NCI-H1417 (cell line): ENCODE measurements at regions not wholly inside any gene's neighbourhood (a gene's known extent, or its start where the extent isn't known, plus 50 kb on each side); places are given as distances from the start of the nearest gene placed in this dataset.
"Not testable (repeated sequence)": the region's sequence is repeated elsewhere in the genome, so short reads cannot be mapped to it uniquely, and the experiment has no call there.

Experiments
- DNase-seq, 3 experiments: peaks; one replicate each; lab custom pipeline; 2025; lab: John Stamatoyannopoulos, UW

DNA sequence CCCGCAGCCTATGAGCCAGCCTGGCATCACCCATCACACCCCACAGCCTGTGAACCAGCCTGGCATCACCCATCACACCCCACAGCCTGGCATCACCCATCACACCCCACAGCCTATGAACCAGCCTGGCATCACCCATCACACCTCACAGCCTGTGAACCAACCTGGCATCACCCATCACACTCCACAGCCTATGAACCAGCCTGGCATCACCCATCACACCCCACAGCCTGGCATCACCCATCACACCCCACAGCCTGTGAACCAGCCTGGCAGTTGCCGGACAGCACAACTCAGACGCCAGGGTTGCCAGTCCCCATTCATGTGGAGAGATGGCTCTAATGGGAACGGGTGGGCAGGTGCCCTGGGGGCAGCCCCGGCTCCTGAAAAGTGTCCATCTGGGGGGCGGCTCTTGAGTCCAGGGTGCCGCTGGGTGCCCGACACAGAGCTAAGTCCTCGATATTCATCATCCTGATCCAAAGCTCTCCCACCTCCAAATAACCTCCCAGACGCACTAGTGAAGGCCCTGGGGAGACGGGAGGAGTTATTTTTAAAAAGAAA, 116.9 kb upstream of the AFDN start:
- DNase-seq, result not testable (repeated sequence)

DNA sequence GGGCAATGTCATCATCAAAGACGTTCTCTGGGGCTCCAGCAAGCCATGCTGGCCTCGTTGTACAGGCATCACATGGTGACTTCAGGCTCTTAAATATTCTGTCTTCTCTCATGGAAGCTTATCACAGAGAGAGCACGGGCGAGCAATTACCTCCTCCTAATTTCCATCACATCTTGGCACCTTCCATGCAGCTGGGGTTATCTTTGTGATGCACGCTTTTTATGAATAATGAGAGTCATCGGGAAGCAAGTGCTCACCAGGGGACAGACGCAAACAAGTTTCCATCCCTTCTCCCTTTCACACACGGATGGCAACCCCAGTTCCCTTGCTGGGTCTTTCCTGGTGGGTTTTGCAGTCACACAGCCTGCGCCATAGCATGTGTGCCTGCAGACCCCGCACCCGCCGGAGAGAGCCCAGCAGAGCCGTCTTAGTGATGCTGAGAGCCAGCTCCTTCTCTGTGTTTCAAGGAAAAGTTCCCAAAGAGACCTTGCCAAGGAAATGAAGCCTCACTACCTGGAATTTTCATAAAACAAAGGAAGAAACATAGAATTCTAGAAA, 116.3 kb upstream of the AFDN start:
- DNase-seq, result no peak

DNA sequence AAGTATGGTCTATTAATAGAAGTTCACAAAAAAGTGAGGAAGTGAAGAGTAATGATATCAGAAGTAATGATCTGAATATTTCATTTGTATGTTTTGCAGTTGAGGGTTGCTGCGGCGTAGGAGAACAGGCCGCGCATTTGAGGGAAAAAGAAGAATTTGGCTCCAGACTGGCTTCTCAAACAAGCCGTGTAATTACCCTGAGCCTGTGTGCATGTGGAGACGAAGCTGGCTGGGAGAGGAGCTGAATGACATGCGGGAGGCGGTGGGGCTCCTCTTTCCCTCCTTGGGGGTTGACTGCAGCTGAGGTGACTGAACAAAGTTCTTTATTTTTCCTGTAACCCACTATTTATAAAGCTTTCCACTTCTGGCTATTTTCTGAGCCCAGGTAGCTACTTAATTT, 115.5 kb upstream of the AFDN start:
- DNase-seq, result no peak

DNA sequence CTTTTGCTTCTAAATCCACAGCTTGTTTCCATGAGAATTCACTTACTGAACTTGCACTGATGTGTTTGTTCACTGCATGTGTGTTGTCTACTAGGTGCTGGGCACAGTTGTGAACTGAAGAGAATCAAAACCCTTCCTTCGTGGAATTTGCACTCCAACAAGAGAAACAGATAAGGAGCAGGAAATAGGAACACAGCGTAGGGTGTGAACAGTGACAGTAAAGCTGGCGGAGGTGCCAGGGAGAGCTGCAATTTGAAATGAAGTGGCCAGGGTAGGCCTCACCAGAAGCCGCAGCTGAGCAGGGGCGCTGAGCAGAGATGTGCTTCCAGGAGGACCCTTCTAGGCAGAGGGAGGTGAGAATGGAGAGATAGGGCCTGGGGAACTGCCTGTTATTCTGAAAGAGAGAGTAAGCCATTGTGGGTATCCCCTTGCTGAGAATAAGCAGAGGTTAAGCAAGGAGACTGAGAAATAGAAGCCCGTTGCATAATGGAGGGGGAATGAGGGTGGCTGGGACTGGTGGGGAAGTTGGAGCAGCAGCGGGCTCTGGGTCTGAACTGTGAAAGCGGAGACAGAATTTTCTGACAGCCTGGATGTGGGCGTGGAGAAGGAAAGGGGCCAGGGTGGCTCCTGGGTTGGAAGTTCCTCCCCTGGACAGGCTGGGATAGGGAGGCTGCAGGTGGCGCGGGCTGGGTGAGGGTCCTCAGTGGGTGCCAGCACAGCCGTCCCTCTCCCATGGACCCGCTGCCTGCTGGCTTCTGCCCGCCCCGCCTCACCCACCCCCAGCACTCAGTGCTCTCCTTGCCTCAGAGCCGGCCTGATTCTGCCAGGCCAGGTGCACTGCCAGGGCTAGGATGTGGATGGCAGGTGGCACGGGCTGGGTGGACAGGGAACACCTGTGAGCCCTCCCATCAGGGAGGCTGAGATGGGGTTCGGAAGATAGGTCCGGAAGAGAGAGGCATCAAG, 114.7 kb upstream of the AFDN start:
- DNase-seq, result no peak

DNA sequence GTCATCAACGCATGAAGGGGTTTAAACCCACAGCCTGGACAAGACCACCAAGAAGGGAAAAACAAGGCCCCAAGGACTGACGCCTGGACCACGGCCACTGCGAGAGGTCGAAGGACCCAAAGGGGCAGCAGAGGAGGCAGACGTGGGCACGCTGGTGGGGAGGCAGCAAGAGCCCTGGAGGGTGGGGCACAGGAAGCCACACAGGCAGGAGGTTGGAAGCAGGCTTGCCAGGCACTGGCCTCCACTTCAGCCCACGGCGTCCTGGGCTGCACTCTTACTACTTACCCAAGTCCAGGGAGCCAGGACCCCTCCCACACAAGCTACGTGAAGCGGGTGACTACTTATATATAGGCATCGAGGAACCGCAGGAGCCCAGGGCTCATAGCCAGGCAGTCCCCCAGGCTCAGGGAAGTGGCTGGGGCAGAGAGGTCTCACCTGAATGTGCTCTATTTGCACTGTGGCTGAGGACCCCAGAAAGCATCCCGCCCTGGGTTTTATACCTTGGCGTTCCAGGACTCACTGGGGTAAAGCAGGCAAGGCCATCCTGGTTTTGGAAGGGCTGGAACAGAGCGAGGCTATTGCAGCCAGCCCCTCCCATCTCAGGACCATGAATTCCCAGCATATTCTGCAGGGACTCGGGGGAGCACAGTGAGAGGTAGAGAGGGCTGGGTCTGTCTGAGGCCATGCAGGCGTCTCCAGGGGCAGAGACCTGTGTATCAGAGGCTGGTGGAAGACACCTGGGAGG, 113.8 kb upstream of the AFDN start:
- no peak for DNase-seq

DNA sequence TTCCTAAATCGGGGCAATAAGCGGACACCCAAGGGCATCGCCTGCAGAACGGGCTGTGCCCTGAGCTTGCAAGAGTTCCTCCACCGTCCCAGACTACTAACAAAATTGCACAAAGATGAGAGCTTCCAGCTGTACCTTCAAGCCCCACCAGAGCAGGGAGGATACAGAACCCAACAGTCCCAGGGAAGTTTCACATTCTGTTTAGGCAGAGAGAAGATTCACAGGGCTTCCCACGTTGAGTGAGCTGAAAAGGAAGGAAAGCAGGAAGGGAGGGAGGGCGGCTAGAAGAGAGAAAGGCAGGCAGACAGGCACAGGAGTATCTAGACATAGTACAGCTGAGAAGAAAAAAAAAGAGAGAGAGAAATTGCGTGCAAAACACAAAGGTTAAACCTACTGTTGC, 112.6 kb upstream of the AFDN start:
- DNase-seq, result no peak

DNA sequence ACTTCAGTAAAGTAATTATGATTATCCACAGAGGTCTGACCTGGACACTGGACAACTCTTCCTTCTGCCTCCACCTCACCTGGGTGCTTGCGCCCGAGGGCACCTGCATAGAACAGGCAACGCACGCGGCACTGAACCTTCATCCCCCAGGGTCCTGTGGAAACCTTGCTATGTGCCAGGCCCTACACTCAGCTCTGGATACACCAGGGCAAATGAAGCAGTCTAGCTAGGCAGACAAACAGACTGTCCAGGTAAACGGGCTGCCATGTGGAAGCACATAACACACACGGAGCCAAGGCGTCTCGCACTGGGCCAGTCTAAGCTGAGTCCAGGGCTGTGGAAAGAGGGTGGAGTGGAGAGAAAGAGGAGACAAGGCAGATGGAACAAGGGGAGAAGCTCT, 109.3 kb upstream of the AFDN start:
- peak in 1 of 3 experiments; percentile 17 for DNase-seq

DNA sequence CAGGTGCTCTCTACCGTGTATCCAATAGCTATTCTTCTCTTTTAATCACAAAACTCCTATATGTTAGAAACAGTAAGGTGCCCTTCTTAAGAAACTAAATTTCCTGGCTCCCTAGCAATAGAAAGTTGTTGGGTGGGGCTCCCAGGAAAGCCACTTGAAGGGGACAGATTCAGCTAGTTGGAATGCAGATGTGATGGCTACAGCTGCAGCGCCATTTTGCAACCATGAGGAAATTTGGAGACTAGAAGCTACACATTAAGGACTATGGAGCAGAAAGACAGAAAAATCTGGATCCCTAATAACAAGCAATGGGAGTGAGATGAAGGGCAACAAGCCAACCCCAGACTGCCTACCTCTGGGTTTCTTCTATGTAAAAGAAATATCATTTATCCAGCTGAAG, 108.8 kb upstream of the AFDN start:
- DNase-seq, result no peak

DNA sequence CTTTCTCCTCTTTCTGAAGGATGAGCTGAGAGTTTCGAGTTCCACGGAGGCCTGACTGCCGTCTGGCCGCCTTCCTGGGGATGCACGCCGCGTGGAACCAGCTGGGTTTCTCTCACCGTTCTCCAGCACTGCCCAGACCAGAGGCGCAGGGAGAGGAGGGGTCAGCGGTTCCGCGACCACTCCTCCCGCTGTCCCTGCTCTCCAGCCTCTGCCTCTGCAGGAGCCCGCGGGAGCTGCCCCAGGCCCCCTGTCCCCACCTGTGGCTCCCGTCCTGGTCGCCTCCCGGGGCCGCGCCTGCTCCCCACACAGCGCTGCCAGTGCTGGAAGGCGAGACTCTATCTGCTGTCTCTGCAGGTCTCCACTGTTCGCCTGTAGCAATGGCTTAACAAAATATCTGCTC, 106.8 kb upstream of the AFDN start:
- DNase-seq, result no peak

DNA sequence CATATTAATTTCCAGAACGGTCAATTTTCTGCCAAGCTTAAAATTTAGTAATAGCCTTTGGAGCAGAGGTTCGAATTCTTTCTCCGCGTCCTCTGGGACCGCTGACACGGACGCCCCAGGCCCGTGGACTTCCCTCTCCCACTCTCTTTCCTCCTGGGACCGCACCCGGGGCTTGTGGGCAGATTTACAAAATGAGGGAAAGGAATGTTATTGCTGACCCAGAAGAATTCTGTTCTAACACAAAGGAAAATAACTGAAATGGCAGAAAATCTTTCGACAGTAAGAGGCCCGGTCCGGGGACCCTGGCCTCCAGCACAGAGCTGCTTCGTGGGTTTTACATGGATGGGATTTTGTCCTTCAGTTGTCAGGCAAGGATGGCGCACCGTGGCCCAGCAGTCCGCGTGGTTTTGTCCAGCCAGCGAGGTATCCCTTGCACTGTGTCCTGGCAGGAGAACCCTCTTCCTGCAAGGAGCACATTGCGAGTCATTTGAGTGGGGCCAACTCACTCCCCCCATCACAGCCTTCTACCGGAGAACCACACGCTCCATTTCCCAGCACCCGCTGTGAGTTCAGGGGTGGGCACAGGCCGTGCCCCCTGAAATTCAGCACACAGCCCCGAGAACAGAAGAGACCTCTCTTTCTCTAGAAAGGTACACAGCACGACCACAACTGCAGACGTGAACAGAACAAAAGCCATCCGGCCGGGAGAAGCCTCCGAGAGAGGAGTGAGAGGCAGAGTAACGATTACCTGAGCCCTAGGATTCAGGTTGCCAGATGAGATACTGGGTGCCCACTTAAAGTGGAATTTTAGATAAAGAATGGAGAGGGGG, 106.0 kb upstream of the AFDN start:
- no peak for DNase-seq

DNA sequence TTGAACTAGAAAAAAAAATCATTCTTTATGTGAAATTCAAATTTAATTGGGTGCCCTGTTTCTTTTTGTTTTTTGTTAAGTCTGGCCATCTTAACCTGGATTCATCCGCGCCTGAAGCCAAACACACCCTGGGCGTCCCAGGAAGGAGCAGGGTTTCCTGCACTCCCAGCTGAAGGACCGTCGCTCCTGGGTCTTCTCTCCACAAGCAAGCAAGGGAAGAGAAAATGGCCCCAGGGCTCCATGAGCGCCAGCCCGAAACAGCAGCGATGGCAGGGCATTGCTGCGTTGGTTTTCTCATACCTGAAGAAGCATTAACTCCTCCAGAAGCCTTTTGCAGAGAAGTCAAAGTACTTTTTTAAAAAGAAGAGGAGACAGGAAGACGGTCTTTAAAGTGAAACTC, 105.4 kb upstream of the AFDN start:
- DNase-seq, result no peak

DNA sequence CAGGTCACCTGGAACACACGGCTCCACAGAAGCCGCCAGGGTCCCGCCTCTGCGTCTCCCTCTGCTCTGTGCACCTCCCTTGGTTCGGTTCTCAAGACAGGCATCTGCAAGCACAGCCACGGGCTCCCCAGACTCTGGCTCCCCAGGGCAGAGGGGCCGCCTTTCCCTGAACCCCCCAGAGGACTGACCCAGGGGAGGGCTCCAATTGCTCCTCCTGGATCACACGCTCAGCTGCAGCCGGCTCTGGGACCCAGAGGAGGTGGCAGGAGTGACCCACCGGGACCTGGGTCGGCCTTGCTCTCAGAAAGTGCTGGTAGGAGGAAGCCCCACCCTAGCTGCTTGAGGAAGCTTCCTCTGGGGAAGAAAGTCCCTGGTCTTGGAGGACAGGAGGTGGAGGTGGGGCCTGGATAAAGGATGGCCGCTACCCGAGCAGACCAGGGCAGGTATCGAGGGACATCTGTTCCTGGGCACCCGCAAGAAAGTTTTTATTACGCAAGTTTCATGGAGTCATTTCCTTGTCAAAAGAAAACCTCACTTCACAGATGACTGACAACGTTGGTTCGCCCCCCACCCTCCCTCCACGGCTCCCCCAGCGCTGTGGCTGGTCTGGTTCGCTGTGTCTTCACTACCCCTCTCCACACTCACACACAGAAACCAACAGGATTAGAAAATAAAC, 103.9 kb upstream of the AFDN start:
- no peak for DNase-seq

DNA sequence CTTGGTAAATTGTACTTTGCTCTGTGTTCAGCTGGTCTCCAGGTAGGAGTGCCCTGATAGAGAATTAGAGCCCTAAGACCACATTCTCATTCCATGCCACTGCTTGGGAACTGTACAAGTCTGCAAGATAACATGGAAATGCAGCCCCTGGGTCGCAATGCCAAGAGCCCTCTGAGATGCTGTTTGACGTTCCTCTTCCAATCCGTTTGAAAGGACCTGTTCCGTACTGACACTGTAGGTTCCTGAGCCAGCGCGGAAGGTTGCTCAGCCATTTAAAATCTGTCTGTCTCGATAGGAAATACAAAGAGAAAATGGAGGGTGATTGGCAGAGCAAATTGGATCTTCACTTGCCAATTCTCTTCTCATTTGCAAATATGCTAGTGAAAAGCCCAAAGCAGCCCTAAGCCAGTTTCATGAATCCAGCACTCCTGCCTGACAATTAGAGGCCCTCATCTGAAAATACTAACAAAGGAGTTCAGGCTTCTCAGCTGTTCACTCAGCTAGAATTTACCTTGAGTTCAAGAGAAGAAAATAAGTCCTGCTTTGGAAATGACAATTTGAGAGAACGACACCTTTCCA, 100.6 kb upstream of the AFDN start:
- no peak for DNase-seq

DNA sequence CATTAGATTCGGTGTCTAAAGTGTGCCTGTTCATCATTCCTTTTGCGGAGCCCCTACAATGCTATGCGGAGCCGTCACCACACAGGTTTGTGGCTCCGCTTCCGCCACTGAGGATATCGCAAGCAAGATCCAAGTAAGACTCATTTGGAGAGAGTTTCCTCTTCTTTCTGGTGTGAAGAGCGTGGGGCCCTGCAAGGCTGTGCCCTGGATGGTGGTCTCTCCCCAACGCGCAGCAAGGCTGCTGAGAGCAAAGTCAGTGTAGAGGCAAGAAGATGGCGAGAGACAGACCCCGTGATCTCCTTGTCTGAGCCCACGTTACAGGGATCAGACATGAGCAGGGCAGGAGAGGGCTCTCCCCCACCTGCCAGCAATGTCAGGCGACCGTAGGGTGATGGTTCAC, 96.3 kb upstream of the AFDN start:
- no peak for DNase-seq

DNA sequence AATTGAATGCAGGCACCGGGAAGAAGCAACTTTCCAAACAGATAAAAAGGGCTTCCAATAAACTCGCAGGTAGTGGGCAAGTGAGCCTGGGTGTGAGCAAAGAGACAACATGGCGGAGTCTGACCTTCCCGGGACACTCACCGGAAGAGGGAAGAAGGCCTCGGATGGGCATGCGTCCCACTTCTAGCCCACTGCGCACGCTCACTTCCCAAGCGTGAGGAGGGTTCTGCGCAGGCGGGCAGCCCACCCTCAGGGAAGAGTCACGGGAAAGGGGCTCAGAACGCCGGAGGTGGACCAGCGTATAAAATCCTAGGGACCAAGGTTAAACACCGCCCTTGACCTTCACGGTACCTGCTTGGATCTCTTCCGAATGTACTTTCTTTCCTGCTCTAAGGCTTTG, 95.5 kb upstream of the AFDN start:
- DNase-seq, result no peak

DNA sequence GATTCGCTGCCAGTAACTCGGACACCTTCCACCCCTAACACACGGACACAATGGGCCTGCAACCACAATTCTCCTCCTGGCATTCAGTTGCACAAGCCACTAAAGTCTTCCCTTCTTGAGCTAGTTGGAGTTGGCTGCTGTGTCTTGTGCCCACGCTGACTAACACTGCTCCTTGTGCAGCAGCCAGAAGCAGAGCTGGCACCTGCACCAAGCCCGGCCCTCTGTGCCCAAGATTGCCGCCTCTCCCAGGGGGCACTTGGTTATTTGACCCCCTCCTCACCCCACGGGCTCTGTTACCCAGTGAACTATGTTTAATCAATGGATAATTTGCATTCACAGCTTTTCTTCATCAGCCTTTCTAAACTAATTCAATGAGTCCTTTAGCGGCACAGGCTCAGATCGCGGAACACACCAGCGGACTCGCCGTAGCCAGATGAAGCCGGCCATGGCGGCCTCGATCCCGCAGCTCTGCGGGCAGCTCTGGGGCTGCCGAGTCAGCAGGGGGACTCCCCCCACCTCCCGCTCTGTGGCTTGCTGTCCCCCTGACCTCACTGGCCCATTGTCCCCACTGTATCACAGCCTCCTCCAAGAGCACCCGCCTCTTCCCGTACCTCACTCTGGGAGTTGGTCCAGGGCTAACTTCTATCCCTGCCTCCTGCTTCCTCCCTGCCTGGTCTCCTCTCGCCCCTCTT, 94.8 kb upstream of the AFDN start:
- no peak for DNase-seq

DNA sequence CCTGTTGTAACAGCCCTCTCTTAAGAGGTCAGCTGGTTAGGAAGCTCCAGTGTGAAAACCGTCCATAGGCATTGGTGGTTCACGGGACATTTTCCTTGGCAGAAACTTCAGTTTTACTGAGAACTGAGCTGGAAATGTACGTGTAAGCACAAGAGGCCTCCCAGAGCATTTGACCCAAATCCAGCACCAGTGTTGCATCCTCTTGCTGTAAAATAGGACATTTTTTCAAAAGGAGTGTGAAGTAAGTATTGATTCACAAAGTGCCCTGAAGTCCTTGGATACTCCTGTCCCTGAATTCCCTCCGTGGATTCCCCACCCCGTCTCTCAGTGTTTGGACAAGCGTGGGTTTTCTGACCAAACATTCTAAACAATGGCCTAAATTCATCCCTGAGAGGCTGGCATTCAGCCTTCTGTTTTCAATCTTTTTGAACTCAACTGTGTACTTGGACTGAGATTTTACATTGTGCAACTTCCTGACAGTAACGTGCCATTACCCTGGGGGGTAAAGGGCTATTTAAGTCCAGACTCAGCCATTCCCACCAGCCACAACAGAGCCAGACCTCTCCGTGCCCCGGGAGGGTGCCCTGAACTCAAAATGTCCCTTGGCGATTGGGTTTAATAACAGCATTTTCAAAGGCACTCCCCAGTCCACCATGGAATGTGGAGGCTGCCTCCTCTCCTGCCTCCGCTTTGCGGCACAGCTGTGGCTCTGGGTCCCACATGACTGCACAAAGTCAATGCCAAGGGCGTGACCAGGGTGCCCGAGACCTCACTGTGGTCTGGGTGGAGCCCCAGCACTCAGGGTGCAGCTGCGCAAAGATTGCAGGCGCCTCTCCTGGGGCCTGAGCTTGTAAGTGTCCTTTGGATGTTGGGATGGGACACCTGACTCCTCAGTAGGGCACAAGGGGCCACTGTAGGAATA, 92.7 kb upstream of the AFDN start:
- peak in 1 of 3 experiments; percentile 31 for DNase-seq

DNA sequence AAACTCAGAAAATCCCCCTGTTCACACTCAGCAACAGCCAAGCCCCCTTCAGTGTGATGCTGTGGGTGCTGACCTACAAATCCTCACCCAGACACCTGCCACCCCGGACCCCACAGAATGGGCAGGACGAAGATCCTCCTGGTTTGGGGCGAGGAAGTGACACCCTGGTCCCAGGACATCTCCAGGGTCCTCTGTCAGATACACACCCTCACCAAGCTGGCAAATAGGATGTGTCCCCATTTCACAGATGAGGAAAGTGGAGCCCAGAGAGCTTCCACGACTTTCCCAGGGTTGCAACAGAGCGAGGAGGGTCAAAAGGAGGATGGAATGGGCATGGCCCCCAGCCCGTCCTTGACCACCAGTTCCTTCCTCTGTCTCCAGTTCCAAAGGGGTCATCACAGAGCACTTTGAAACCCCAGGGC, 92.0 kb upstream of the AFDN start:
- DNase-seq, result no peak
